ENCODE measurements at regions not wholly inside any gene's neighbourhood (a gene's known extent, or its start where the extent isn't known, plus 50 kb on each side); places are given as distances from the start of the nearest gene placed in this dataset.
A peak's percentile ranks its signal among the peaks of the same experiment; 100 is the strongest.
"Not testable (repeated sequence)": the region's sequence is repeated elsewhere in the genome, so short reads cannot be mapped to it uniquely, and the experiment has no call there.

DNA sequence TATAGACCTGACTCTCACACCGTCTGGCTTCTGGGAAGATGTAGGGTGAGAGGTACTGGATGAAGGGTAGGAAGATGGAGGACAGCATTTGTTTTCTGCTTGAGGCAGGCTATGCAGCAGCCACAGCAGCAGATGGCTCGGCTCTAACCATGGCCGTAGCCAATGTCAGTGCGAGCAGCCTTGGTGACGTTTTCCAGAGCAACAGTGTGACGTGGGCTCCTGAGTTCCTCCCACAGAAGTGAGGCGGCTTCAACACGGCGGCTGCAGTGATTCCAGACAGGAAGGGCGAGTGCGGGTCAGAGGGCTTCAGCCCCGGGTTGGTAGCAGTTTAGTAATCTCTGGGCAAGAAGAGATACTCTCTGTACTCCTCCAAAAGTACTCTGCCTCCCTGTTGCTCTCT lies 133.0 kb upstream of the MYT1L start:
- Histone ChIP-seq H3K27ac (no peak overlapping the region), H3K4me1 (replicated peaks in 1 of 2) (peaks cover 0 to 12% of the 10 kb centered on the region in 2 donors), H3K4me3 (no peak overlapping the region)
- 10 to 75% (median 60%) methylated on average over 1 to 6 of the region's 12 CpGs; no CpG with 5 or more reads in 7 of the 10 experiments for WGBS, 10 experiments
- peak in 1 of 8 experiments; percentile 100 for ATAC-seq (replicated peaks in 6 of 8)
- in situ Hi-C loops (cut with MboI; ENCODE audit: low pct_unique_long_range_greater_than_20kb in 2 of 9, low sequenced_read_pairs in 9 of 9, unreplicated experiment in 9 of 9) = no loop called here

DNA sequence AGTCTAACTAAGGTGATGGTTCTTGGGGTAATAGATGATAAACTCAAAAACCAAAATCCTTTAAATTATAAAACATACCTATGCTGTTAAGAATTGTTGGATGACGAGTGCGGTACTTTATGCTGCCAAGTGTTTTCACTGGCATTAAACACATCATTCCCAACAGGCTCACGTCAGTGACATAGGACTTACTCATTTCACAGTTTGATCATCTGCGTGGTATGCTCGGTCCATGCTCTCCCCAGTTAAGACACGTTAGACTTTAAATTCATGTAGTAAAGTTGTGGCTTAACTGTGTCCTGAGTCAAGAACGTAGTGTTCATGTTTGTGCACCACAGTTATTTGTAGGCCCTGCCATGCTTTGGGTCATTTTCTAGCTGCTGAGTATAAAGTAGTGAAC lies 125.6 kb upstream of the MYT1L start:
- no peaks in the 10 kb centered on the region for H3K4me1 ChIP-seq (replicated peaks in 1 of 2)
- H3K4me3 ChIP-seq = no peak overlapping the region
- WGBS, 10 experiments = 0 to 93% (median 68%) methylated on average over 1 to 7 of the region's 7 CpGs; no CpG with 5 or more reads in 1 of the 10 experiments
- no peak overlapping the region for H3K27ac ChIP-seq
- no peak for ATAC-seq (replicated peaks in 6 of 8)
- in situ Hi-C loops (cut with MboI; ENCODE audit: low pct_unique_long_range_greater_than_20kb in 2 of 9, low sequenced_read_pairs in 9 of 9, unreplicated experiment in 9 of 9) = no loop called here

DNA sequence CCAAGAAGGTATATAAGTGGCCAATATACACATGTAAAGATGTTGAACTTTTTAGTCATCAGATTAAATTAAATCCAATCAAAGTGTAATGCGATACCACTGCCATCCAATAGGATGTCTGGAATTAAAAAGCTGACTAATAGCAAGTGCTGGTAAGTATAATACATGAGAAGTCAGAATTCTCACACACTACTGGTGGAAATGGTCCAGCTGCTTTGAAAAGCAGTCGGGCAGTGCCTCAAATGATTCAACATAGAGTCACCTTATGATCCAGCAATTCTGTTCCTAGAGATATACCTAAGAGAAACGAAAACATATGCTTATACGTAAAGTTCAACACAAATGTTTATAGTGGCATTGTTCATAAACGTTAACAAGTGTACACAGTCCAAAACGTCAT lies 124.1 kb upstream of the MYT1L start:
- 21 to 100% (median 79%) methylated on average over 1 to 6 of the region's 6 CpGs for WGBS, 10 experiments
- H3K27ac ChIP-seq = no peak overlapping the region
- no peak for ATAC-seq (replicated peaks in 6 of 8)
- H3K4me3 ChIP-seq = no peak overlapping the region
- no peaks in the 10 kb centered on the region for H3K4me1 ChIP-seq (replicated peaks in 1 of 2)
- in situ Hi-C loops (cut with MboI; ENCODE audit: low pct_unique_long_range_greater_than_20kb in 2 of 9, low sequenced_read_pairs in 9 of 9, unreplicated experiment in 9 of 9) = no loop called here

DNA sequence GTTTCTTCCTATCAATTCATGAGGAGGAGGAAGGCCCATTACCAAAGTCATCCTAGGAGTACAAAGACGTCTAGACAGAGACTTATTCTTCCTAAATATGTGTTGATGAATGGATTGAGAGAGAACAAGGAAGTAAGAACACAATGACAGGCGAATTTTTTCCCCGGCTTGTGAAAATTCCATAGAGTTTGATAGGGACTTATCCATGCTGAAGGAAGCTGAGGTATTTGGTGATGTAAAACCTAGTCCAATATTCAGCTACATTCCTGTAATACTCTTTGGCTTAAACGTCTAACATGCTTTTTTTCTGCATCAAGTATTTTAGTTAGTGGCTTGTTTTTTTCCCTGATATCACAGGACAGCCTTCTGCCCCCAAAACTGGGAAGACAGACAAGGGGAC lies 121.9 kb upstream of the MYT1L start:
- WGBS, 10 experiments = 0 to 69% (median 29%) methylated on average over 1 to 4 of the region's 4 CpGs
- H3K4me3 ChIP-seq = no peak overlapping the region
- in situ Hi-C loops (cut with MboI; ENCODE audit: low pct_unique_long_range_greater_than_20kb in 2 of 9, low sequenced_read_pairs in 9 of 9, unreplicated experiment in 9 of 9) = no loop called here
- peaks cover 0 to 4% of the 10 kb centered on the region in 2 donors for H3K4me1 ChIP-seq (replicated peaks in 1 of 2)
- ATAC-seq (replicated peaks in 6 of 8) = no peak
- H3K27ac ChIP-seq = no peak overlapping the region

DNA sequence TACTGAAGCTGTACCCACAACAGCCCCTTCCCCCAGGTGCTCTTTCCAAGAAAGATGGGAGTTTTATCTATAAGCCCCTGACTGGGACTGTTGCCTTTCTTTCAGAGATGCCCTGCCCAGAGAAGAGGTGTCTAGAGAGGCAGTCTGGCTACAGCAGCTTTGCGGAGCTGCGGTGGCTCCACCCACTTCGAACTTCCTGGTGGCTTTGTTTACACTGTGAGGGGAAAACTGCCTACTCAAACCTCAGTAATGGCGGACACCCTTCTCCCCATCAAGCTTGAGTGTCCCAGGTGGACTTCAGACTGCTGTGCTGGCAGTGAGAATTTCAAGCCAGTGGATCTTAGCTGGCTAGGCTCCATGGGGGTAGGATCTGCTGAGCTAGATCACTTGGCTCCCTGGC lies 120.2 kb upstream of the MYT1L start:
- H3K27ac ChIP-seq; in situ Hi-C loops (cut with MboI; ENCODE audit: low pct_unique_long_range_greater_than_20kb in 2 of 9, low sequenced_read_pairs in 9 of 9, unreplicated experiment in 9 of 9); H3K4me3 ChIP-seq; ATAC-seq (replicated peaks in 6 of 8): not testable (repeated sequence)
- H3K4me1 ChIP-seq (replicated peaks in 1 of 2) = peaks cover 0 to 10% of the 10 kb centered on the region in 2 donors
- WGBS, 10 experiments = 20 to 90% (median 70%) methylated on average over 1 to 2 of the region's 4 CpGs; no CpG with 5 or more reads in 6 of the 10 experiments

DNA sequence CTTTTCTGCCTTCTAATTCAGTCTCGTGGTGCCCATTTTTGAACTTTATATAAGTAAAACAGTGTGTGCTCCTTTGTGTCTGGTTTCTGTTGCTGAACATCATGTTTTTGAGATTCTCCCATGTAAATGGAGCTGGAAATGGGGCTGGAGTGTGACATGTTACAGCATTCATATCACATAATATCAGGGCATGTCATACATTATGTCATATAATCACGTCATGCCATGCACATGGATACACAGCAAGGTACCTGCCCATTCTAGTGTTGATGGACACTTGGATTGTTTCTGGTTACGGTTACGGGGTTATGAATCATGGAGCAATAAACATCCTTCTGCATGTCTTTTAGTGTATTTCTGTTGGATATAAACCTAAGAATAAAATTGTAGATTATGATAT lies 117.1 kb upstream of the MYT1L start:
- 0 to 81% (median 49%) methylated on average over 1 to 4 of the region's 4 CpGs; no CpG with 5 or more reads in 2 of the 10 experiments for WGBS, 10 experiments
- in situ Hi-C loops (cut with MboI; ENCODE audit: low pct_unique_long_range_greater_than_20kb in 2 of 9, low sequenced_read_pairs in 9 of 9, unreplicated experiment in 9 of 9) = no loop called here
- Histone ChIP-seq H3K4me3 (no peak overlapping the region), H3K27ac (no peak overlapping the region), H3K4me1 (replicated peaks in 1 of 2) (peaks cover 0 to 10% of the 10 kb centered on the region in 2 donors)
- no peak for ATAC-seq (replicated peaks in 6 of 8)

DNA sequence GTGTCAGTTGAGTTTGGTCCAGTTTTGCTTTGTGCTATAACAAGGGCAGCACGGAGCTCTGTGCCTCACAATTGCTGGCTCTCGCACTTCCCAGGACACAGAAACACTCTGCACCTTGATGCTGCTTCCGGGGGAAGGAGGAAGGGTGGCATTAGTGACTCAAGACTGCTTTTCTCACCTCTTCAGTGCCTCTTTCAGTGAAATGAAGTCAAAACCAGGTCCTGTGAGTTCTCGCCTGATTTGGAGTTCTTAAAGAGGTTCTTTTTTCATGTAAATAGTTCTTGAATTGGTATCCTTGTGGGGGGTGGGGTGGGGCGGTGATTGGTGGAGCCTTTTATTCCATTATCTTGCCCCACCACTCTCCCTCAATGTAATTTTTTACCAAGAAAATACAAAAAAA lies 91.5 kb upstream of the MYT1L start:
- no peak for ATAC-seq (replicated peaks in 6 of 8)
- H3K4me3 ChIP-seq = no peak overlapping the region
- H3K4me1 ChIP-seq (replicated peaks in 1 of 2) = no peaks in the 10 kb centered on the region
- in situ Hi-C loops (cut with MboI; ENCODE audit: low pct_unique_long_range_greater_than_20kb in 2 of 9, low sequenced_read_pairs in 9 of 9, unreplicated experiment in 9 of 9) = no loop called here
- WGBS, 10 experiments = 15 to 80% (median 54%) methylated on average over 1 to 5 of the region's 5 CpGs; no CpG with 5 or more reads in 3 of the 10 experiments
- no peak overlapping the region for H3K27ac ChIP-seq

DNA sequence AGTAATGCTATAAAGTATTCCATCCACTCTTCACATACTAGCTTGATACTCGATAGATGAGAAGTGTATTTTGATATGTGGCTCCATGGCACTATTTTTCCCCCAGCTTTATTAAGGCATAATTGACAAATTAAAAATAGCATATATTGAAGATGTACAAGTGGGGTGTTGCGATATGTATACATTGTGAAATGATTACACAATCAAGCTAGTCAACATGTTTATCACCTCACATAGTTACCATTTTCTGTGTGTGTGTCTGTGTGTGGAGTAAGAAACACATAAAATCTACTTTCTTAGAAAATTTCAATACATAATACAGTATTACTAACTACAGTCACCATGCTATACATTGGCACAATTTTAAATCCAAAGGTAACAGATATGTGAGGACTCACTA lies 82.5 kb upstream of the MYT1L start:
- 0 to 100% (median 50%) methylated on average over 1 to 2 of the region's 2 CpGs; no CpG with 5 or more reads in 3 of the 10 experiments for WGBS, 10 experiments
- ATAC-seq (replicated peaks in 6 of 8) = no peak
- H3K4me1 ChIP-seq (replicated peaks in 1 of 2) = no peaks in the 10 kb centered on the region
- no peak overlapping the region for H3K4me3 ChIP-seq
- in situ Hi-C loops (cut with MboI; ENCODE audit: low pct_unique_long_range_greater_than_20kb in 2 of 9, low sequenced_read_pairs in 9 of 9, unreplicated experiment in 9 of 9) = no loop called here
- no peak overlapping the region for H3K27ac ChIP-seq

DNA sequence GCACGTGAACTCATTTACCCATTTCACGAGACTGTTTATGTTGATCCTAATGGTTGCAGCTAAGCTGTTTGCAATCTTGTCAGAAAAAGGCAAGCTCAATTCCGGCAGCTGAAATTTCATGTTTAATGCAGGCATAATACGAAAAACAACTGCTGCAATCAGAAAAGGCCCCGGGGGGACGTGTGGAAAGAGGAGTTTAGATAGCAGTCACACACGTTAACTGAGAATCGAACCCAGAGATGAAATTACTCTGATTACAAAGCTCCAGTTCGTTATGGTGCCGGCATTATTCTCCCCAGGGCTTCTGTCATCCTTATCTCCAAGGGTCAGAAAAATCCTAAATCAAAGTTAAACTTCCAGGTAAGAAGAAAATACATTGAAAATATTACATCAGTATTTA lies 79.9 kb upstream of the MYT1L start:
- WGBS, 10 experiments = 7 to 87% (median 54%) methylated on average over 1 to 10 of the region's 10 CpGs; no CpG with 5 or more reads in 2 of the 10 experiments
- H3K27ac ChIP-seq = no peak overlapping the region
- no peaks in the 10 kb centered on the region for H3K4me1 ChIP-seq (replicated peaks in 1 of 2)
- ATAC-seq (replicated peaks in 6 of 8) = no peak
- no peak overlapping the region for H3K4me3 ChIP-seq
- in situ Hi-C loops (cut with MboI; ENCODE audit: low pct_unique_long_range_greater_than_20kb in 2 of 9, low sequenced_read_pairs in 9 of 9, unreplicated experiment in 9 of 9) = no loop called here

DNA sequence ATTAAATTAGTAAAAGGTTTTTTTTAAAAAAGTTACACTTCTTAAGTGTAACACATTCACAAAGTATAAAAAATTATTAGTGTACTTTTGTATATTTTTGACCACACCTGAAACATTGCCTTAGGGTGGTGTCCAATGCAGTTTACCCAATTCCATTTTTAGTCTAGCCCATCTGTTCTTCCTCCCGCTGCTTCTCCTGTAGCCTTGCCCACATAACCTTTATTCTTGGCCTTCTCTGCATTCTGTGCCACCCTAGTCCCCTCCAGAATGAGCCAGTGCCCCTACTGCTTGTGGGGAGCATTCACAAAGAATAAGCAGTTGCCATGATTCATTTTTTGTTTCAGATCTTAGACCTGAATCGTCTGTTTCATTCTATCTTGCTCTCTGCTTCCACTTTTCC lies 78.4 kb upstream of the MYT1L start:
- in situ Hi-C loops (cut with MboI; ENCODE audit: low pct_unique_long_range_greater_than_20kb in 2 of 9, low sequenced_read_pairs in 9 of 9, unreplicated experiment in 9 of 9) = no loop called here
- ATAC-seq (replicated peaks in 6 of 8) = no peak

DNA sequence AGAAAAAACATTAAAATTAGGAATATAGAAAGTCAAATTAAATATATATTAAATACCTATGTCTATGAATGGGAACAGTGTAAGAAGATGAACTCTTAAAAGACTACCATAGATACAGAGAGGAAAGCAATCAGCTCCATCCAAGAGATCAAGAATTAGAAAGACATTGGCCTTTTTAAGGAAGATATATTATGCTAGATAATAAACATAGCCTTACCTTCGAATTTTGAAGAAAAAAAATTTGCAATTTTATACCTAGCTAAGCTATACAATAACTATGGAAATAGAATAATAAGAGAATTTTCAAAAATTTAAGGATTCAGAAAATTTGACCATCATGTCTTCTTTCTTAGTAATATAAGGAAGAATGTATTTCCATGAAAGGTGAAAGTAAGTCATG lies 74.7 kb upstream of the MYT1L start:
- H3K27ac ChIP-seq = no peak overlapping the region
- H3K4me1 ChIP-seq (replicated peaks in 1 of 2) = peaks cover 0 to 10% of the 10 kb centered on the region in 2 donors
- in situ Hi-C loops (cut with MboI; ENCODE audit: low pct_unique_long_range_greater_than_20kb in 2 of 9, low sequenced_read_pairs in 9 of 9, unreplicated experiment in 9 of 9) = no loop called here
- 0 to 71% (median 34%) methylated on average over 1 of the region's 1 CpG for WGBS, 10 experiments
- H3K4me3 ChIP-seq = no peak overlapping the region
- ATAC-seq (replicated peaks in 6 of 8) = no peak

More for the DNA sequence above, 78.4 kb upstream of the MYT1L start:
- Histone ChIP-seq H3K4me1 (replicated peaks in 1 of 2) (no peaks in the 10 kb centered on the region), H3K4me3 (no peak overlapping the region), H3K27ac (no peak overlapping the region)
- 0 to 84% (median 60%) methylated on average over 1 to 2 of the region's 2 CpGs; no CpG with 5 or more reads in 1 of the 10 experiments for WGBS, 10 experiments

DNA sequence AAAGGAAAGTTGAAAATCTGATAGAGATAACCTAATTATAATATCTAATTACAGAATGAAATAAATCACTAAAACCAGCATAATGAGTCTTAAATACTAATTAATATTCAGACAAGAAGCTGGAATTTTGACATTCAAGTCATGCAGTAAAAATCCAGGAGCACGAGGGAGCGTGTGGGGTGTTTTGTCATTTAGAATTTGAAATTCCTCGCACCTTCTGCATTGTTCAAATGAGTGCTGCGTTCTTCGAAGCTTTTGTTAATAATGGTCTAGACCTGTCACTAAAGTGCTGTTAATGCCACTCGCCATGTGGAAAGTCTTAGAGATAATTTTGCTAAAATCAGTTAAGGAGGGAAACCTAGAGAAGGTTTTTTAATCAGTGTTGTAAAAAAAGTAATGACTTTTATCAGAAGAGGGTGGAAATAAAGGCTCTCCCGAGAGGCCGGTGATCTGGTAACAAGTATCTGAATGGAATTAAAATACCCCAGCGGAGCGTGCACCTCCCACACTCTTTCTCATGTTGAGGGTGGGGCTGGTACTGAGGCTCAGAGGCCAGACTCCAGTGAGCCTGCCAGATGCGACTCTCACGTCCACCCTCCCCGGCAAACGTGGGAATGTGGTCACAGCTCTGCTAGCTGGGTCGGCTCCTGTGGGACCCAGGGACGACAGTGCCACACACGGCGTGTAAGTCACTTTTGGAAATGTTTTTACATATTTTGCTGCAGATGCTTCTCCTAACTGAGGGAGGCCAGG lies 69.4 kb upstream of the MYT1L start:
- in situ Hi-C loops (cut with MboI; ENCODE audit: low pct_unique_long_range_greater_than_20kb in 2 of 9, low sequenced_read_pairs in 9 of 9, unreplicated experiment in 9 of 9) = no loop called here
- WGBS, 10 experiments = 12 to 93% (median 65%) methylated on average over 3 to 14 of the region's 18 CpGs; no CpG with 5 or more reads in 1 of the 10 experiments
- no peak overlapping the region for H3K4me3 ChIP-seq
- H3K27ac ChIP-seq = no peak overlapping the region
- peak in 3 of 8 experiments; percentile 49 to 62 (median 55) for ATAC-seq (replicated peaks in 6 of 8)
- peaks cover 7 to 32% of the 10 kb centered on the region in 2 donors for H3K4me1 ChIP-seq (replicated peaks in 1 of 2)

DNA sequence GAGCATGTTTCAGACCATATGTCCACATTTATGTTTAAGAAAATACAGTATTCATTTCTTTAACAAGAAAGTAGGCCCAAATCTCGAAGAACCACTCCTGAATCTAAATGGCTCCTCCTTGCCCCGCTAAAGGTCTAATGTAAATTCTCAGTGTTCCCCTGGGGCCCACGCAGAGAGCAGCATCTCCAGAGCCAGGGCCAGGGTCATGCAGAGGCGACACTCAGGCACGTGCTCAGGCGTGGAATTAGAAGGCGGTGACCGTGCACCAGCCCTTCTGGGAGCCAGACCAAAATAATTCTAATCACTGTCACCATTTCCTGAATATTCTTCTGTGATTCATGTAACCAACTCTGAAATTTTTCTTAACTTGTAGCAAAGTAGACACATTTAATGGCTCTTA lies 68.3 kb upstream of the MYT1L start:
- Histone ChIP-seq H3K4me1 (replicated peaks in 1 of 2) (peaks cover 7 to 32% of the 10 kb centered on the region in 2 donors), H3K27ac (no peak overlapping the region), H3K4me3 (no peak overlapping the region)
- in situ Hi-C loops (cut with MboI; ENCODE audit: low pct_unique_long_range_greater_than_20kb in 2 of 9, low sequenced_read_pairs in 9 of 9, unreplicated experiment in 9 of 9) = no loop called here
- ATAC-seq (replicated peaks in 6 of 8) = peak in 5 of 8 experiments; percentile 38 to 99 (median 97)
- 0 to 89% (median 54%) methylated on average over 1 to 8 of the region's 8 CpGs; no CpG with 5 or more reads in 4 of the 10 experiments for WGBS, 10 experiments

DNA sequence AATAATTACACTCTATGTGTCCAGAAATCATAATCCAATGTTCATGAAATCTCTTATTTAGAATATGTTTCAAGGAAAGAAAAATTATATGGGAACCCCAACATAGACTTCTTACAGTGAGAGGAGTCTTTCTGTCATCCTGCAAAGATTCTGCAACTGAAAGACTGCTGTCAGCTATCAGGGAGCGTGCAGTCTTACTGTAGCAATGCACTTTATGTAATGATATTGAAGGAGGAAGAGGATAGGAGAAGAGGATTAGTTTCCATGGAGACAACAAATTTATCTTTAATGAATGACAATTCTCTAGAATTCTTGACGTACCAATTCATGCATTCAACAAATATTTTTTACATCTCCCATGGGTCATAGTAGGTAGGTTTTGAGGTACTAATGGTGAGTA lies 61.3 kb upstream of the MYT1L start:
- Histone ChIP-seq H3K4me3 (no peak overlapping the region), H3K27ac (no peak overlapping the region), H3K4me1 (replicated peaks in 1 of 2) (no peaks in the 10 kb centered on the region)
- ATAC-seq (replicated peaks in 6 of 8) = no peak
- in situ Hi-C loops (cut with MboI; ENCODE audit: low pct_unique_long_range_greater_than_20kb in 2 of 9, low sequenced_read_pairs in 9 of 9, unreplicated experiment in 9 of 9) = no loop called here
- 0 to 100% (median 60%) methylated on average over 1 to 2 of the region's 2 CpGs; no CpG with 5 or more reads in 1 of the 10 experiments for WGBS, 10 experiments
